Smooth muscle cell (in vitro differentiated cells): ENCODE measurements at regions not wholly inside any gene's neighbourhood (a gene's known extent, or its start where the extent isn't known, plus 50 kb on each side); places are given as distances from the start of the nearest gene placed in this dataset. TPM values are rescaled to one million over a fixed set of nuclear protein-coding genes. Genes with fewer than 3 reads are reported as not detected.

Experiments used
- small RNA-seq: library from RNA; depleted of rRNA; stranded (forward); fragments of <200 nt; gene quantifications from one replicate; pipeline ENCODE3, GENCODE V24; 2014

Small RNA genes lying in the stretch of these regions (small RNA-seq; reads per million reads assigned to genes)
- 0.08 reads per million for gene AC010385.1
- gene AC010385.3: not detected
- gene AC026421.1: not detected
- gene AC114300.1: not detected
- gene LSP1P3: not detected
- not detected for gene RF00425
- not detected for gene RNU6-738P
- gene RNU6-909P: not detected
- not detected for gene UBL5P1
